Spinal cord (tissue), 9 donors: ENCODE measurements at regions not wholly inside any gene's neighbourhood (a gene's known extent, or its start where the extent isn't known, plus 50 kb on each side); places are given as distances from the start of the nearest gene placed in this dataset.
"Not testable (repeated sequence)": the region's sequence is repeated elsewhere in the genome, so short reads cannot be mapped to it uniquely, and the experiment has no call there.

Experiments
- DNase-seq, 6 donors: peaks; one replicate each; pipeline versions ENCODE4 v3.0.0 to v3.0.0-alpha.2; 2013 to 2015; ENCODE audit warnings: low spot score in 6 of 6, low read depth in 4 of 6
- H3K27ac ChIP-seq: one replicate; pipeline ENCODE4 v1.5.1; 2013; ENCODE audit warnings: low read depth, low read length, control low read depth
- H3K27me3 ChIP-seq: one replicate; pipeline ENCODE4 v1.6.1; 2013; ENCODE audit warnings: low read length; ENCODE audit not compliant: control insufficient read depth, insufficient read depth
- H3K36me3 ChIP-seq: one replicate; pipeline ENCODE4 v1.6.1; 2013; ENCODE audit warnings: low read length; ENCODE audit not compliant: control insufficient read depth, insufficient read depth
- H3K4me1 ChIP-seq: one replicate; pipeline ENCODE4 v1.6.1; 2013; ENCODE audit warnings: low read length; ENCODE audit not compliant: control insufficient read depth, insufficient read depth
- H3K4me3 ChIP-seq: one replicate; pipeline ENCODE4 v1.5.1; 2013; ENCODE audit warnings: low read depth, low read length, control low read depth
- H3K9me3 ChIP-seq: one replicate; pipeline ENCODE4 v1.6.1; 2013; ENCODE audit warnings: low read length; ENCODE audit not compliant: control insufficient read depth, insufficient read depth
- WGBS: methylation state at CpG from one replicate; pipeline ENCODE4 v1.1.5; 2013; ENCODE audit warnings: missing lambda C conversion rate; ENCODE audit not compliant: insufficient coverage; 5-methylcytosine and 5-hydroxymethylcytosine counted together
- donor health status: healthy.

GRCh38 chr5:21030981-21031380 lies 1043.0 kb upstream of the CDH18 start:
- Histone ChIP-seq H3K9me3 (no peaks in the 10 kb centered on the region), H3K27me3 (no peaks in the 10 kb centered on the region), H3K4me1 (no peaks in the 10 kb centered on the region), H3K27ac (no peak overlapping the region), H3K36me3 (no peaks in the 10 kb centered on the region), H3K4me3 (no peak overlapping the region)
- DNase-seq: no peak
- 78% methylated on average over 3 of the region's 4 CpGs for WGBS

GRCh38 chr5:21024966-21025365 lies 1037.0 kb upstream of the CDH18 start:
- no peak for DNase-seq
- Histone ChIP-seq H3K27ac (no peak overlapping the region), H3K4me3 (no peak overlapping the region), H3K27me3 (no peaks in the 10 kb centered on the region), H3K9me3 (peaks cover 3% of the 10 kb centered on the region), H3K4me1 (no peaks in the 10 kb centered on the region), H3K36me3 (no peaks in the 10 kb centered on the region)
- WGBS: no CpG with 5 or more reads among the region's 1 CpG

- H3K27ac ChIP-seq: no peak overlapping the region
- no CpG with 5 or more reads among the region's 2 CpGs for WGBS
- no peaks in the 10 kb centered on the region for H3K9me3 ChIP-seq
- no peak for DNase-seq
- no peak overlapping the region for H3K4me3 ChIP-seq
- H3K27me3 ChIP-seq: no peaks in the 10 kb centered on the region
- H3K36me3 ChIP-seq: no peaks in the 10 kb centered on the region
- no peaks in the 10 kb centered on the region for H3K4me1 ChIP-seq
Measured at GRCh38 chr5:21013237-21013636, 1025.2 kb upstream of the CDH18 start.

GRCh38 chr5:21007781-21008180 lies 1019.8 kb upstream of the CDH18 start:
- H3K27me3 ChIP-seq: no peaks in the 10 kb centered on the region
- no peaks in the 10 kb centered on the region for H3K36me3 ChIP-seq
- no peaks in the 10 kb centered on the region for H3K4me1 ChIP-seq
- no CpG with 5 or more reads among the region's 2 CpGs for WGBS
- no peak overlapping the region for H3K4me3 ChIP-seq
- no peak overlapping the region for H3K27ac ChIP-seq
- no peaks in the 10 kb centered on the region for H3K9me3 ChIP-seq
- DNase-seq: no peak

GRCh38 chr5:20988933-20989332 lies 1000.9 kb upstream of the CDH18 start:
- 0% methylated on average over 1 of the region's 2 CpGs for WGBS
- H3K4me1 ChIP-seq, H3K27me3 ChIP-seq, DNase-seq, H3K4me3 ChIP-seq, H3K36me3 ChIP-seq, H3K9me3 ChIP-seq, H3K27ac ChIP-seq: not testable (repeated sequence)

DNA sequence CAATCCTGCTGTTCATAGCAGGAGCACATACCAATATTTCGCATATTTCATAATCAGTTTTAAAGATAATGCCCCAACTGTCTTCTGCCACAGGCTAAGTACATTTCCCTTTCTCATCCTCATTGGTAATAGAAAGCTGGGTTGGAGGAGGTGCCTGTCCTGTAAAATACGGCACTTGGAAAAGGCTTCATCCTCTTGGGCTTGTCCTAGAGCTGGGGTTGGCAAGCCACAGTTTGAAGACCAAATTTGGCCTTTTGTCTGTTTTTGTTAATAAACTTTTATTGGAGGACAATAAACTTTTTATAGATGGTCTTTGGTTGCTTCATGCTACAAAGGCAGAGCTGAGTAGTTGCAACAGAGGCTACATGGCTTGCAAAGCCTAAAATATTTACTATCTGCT lies 997.8 kb upstream of the CDH18 start:
- H3K4me3 ChIP-seq: no peak overlapping the region
- H3K27me3 ChIP-seq: no peaks in the 10 kb centered on the region
- H3K27ac ChIP-seq: no peak overlapping the region
- DNase-seq: no peak
- no peaks in the 10 kb centered on the region for H3K4me1 ChIP-seq
- 67% methylated on average over 1 of the region's 2 CpGs for WGBS
- H3K36me3 ChIP-seq: no peaks in the 10 kb centered on the region
- peaks cover 6% of the 10 kb centered on the region for H3K9me3 ChIP-seq

- Histone ChIP-seq H3K27ac (no peak overlapping the region), H3K27me3 (no peaks in the 10 kb centered on the region), H3K36me3 (no peaks in the 10 kb centered on the region), H3K9me3 (no peaks in the 10 kb centered on the region), H3K4me3 (no peak overlapping the region), H3K4me1 (peaks cover 5% of the 10 kb centered on the region)
- no CpG with 5 or more reads among the region's 1 CpG for WGBS
- peak in 1 of 6 donors; percentile 63 for DNase-seq
Measured at GRCh38 chr5:20974426-20974825, 986.4 kb upstream of the CDH18 start.

DNA sequence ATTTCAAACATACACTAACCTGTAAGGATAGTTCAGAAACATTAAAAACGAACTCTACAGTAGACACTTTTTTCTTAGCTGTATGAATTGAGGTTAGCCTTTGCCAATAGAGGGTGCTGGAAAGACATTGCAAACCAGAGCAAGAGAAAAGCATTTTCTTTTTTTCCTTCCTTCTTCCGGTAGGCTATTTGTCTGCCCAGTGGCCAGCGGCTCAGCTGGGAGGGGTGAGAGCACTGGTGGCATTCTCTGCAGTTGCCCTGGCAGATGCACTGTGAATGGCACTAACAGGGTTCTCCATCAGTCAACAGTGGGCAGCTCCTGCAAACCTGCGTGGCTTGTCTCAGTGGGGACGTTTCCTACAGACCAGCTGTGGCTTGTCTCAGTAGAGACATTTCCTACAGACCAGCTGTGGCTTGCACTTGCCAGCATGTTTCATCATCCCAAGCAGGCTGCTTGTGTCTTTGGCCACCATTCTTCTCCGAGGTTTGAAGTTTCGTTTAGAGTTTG lies 984.5 kb upstream of the CDH18 start:
- no peaks in the 10 kb centered on the region for H3K27me3 ChIP-seq
- DNase-seq: peak in 2 of 6 donors; percentile 22 to 38
- peaks cover 5% of the 10 kb centered on the region for H3K4me1 ChIP-seq
- H3K9me3 ChIP-seq: no peaks in the 10 kb centered on the region
- no peak overlapping the region for H3K27ac ChIP-seq
- peak overlapping the region; percentile 13 for H3K4me3 ChIP-seq
- no peaks in the 10 kb centered on the region for H3K36me3 ChIP-seq
- WGBS: 35% methylated on average over 2 of the region's 7 CpGs

GRCh38 chr5:20959347-20959746 lies 971.3 kb upstream of the CDH18 start:
- no peak for DNase-seq
- H3K27me3 ChIP-seq: no peaks in the 10 kb centered on the region
- no peaks in the 10 kb centered on the region for H3K36me3 ChIP-seq
- no peaks in the 10 kb centered on the region for H3K9me3 ChIP-seq
- no peak overlapping the region for H3K4me3 ChIP-seq
- H3K4me1 ChIP-seq: no peaks in the 10 kb centered on the region
- H3K27ac ChIP-seq: no peak overlapping the region
- WGBS: no CpG with 5 or more reads among the region's 1 CpG

- H3K4me3 ChIP-seq: no peak overlapping the region
- H3K4me1 ChIP-seq: no peaks in the 10 kb centered on the region
- H3K36me3 ChIP-seq: no peaks in the 10 kb centered on the region
- 97% methylated on average over 4 of the region's 5 CpGs for WGBS
- H3K27ac ChIP-seq: no peak overlapping the region
- H3K27me3 ChIP-seq: no peaks in the 10 kb centered on the region
- H3K9me3 ChIP-seq: no peaks in the 10 kb centered on the region
- DNase-seq: no peak
Measured at GRCh38 chr5:20958641-20959040, 970.6 kb upstream of the CDH18 start.
